SK-N-SH treated with all-trans-retinoic acid at 6 μM for 48 hours (cell line): ENCODE measurements at regions not wholly inside any gene's neighbourhood (a gene's known extent, or its start where the extent isn't known, plus 50 kb on each side); places are given as distances from the start of the nearest gene placed in this dataset.

Source experiments
- ATAC-seq: fragments of 200-7000 bp; cut with Tn5 transposase; 3 replicates; pipeline ENCODE4 v1.9.1; 2020; ENCODE audit warnings: mild to moderate bottlenecking, moderate library complexity
- BACH2 ChIP-seq: fragments of 250-450 bp; sonication (Bioruptor Pico); IDR thresholded peaks from 2 replicates; pipeline ENCODE4 v1.9.0; 2021; ENCODE audit warnings: mild to moderate bottlenecking, borderline replicate concordance
- CREB5 ChIP-seq: fragments of 250-450 bp; sonication (Bioruptor Pico); IDR thresholded peaks from 2 replicates; pipeline ENCODE4 v1.5.1; 2020; ENCODE audit warnings: low read depth, mild to moderate bottlenecking, moderate library complexity
- CSDC2 ChIP-seq: fragments of 250-450 bp; sonication (Bioruptor Pico); IDR thresholded peaks from 2 replicates; pipeline ENCODE4 v1.5.0; 2020; ENCODE audit warnings: mild to moderate bottlenecking, moderate library complexity
- GLIS3 ChIP-seq: fragments of 250-450 bp; sonication (Bioruptor Pico); IDR thresholded peaks from 2 replicates; pipeline ENCODE4 v1.5.0; 2020; ENCODE audit warnings: mild to moderate bottlenecking, moderate library complexity
- ISL1 ChIP-seq: fragments of 250-450 bp; sonication (Bioruptor Pico); IDR thresholded peaks from 2 replicates; pipeline ENCODE4 v2.1.2; 2022; ENCODE audit warnings: mild to moderate bottlenecking, moderate library complexity
- OSR1 ChIP-seq: fragments of 250-450 bp; sonication (Bioruptor Pico); IDR thresholded peaks from 2 replicates; pipeline ENCODE4 v1.8.0; 2022; ENCODE audit warnings: moderate library complexity, mild to moderate bottlenecking, inconsistent platforms
- PPARA ChIP-seq: fragments of 250-450 bp; sonication (Bioruptor Pico); IDR thresholded peaks from 2 replicates; pipeline ENCODE4 v1.5.0; 2020; ENCODE audit warnings: mild to moderate bottlenecking, borderline replicate concordance
- RARB ChIP-seq: fragments of 250-450 bp; sonication (Bioruptor Pico); IDR thresholded peaks from 2 replicates; pipeline ENCODE4 v1.8.0; 2021; ENCODE audit warnings: mild to moderate bottlenecking, moderate library complexity
- TCF4 ChIP-seq: fragments of 250-450 bp; sonication (Bioruptor Pico); IDR thresholded peaks from 2 replicates; pipeline ENCODE4 v1.8.0; 2021; ENCODE audit warnings: mild to moderate bottlenecking, moderate library complexity, borderline replicate concordance
- TOX ChIP-seq: fragments of 250-450 bp; sonication (Bioruptor Pico); IDR thresholded peaks from 2 replicates; pipeline ENCODE4 v1.8.0; 2021; ENCODE audit warnings: mild to moderate bottlenecking, moderate library complexity, borderline replicate concordance
- TSHZ2 ChIP-seq: fragments of 250-450 bp; sonication (Bioruptor Pico); IDR thresholded peaks from 2 replicates; pipeline ENCODE4 v1.5.0; 2020; ENCODE audit warnings: mild to moderate bottlenecking, moderate library complexity
- ZC3H10 ChIP-seq: fragments of 250-450 bp; sonication (Bioruptor Pico); IDR thresholded peaks from 2 replicates; pipeline ENCODE4 v1.5.1; 2021; ENCODE audit warnings: mild to moderate bottlenecking, moderate library complexity
- ZFP3 ChIP-seq: fragments of 250-450 bp; sonication (Bioruptor Pico); IDR thresholded peaks from 2 replicates; pipeline ENCODE4 v1.5.0; 2020; ENCODE audit warnings: mild to moderate bottlenecking, moderate library complexity
- ZFP30 ChIP-seq: fragments of 450-650 bp; formaldehyde crosslinking; IDR thresholded peaks from 2 replicates; pipeline ENCODE4 v1.5.0; 2022; ENCODE audit warnings: mild to moderate bottlenecking, moderate library complexity
- ZNF565 ChIP-seq: fragments of 450-650 bp; formaldehyde crosslinking; conservative IDR thresholded peaks from 2 replicates; pipeline ENCODE4 v1.5.0; 2020; ENCODE audit warnings: low read depth, mild to moderate bottlenecking, moderate library complexity
- ZNF70 ChIP-seq: fragments of 450-650 bp; formaldehyde crosslinking; IDR thresholded peaks from 2 replicates; pipeline ENCODE4 v1.5.0; 2020; ENCODE audit warnings: mild to moderate bottlenecking, moderate library complexity
- ZNF8 ChIP-seq: fragments of 450-650 bp; formaldehyde crosslinking; IDR thresholded peaks from 2 replicates; pipeline ENCODE4 v1.5.0; 2020; ENCODE audit warnings: mild to moderate bottlenecking, moderate library complexity
- TF ChIP-seq, protein P1 (sequence below): fragments of 250-450 bp; sonication (Bioruptor Pico); IDR thresholded peaks from 2 replicates; pipeline ENCODE4 v1.8.0; 2021; ENCODE audit warnings: low read depth, mild to moderate bottlenecking, moderate library complexity, borderline replicate concordance
- TF ChIP-seq, protein P2 (sequence below): fragments of 250-450 bp; sonication (Bioruptor Pico); IDR thresholded peaks from 2 replicates; pipeline ENCODE4 v1.8.0; 2020; ENCODE audit warnings: mild to moderate bottlenecking, moderate library complexity, borderline replicate concordance
- TF ChIP-seq, protein P3 (sequence below): fragments of 250-450 bp; sonication (Bioruptor Pico); IDR thresholded peaks from 2 replicates; pipeline ENCODE4 v1.5.1; 2021; ENCODE audit warnings: mild to moderate bottlenecking, moderate library complexity

DNA sequence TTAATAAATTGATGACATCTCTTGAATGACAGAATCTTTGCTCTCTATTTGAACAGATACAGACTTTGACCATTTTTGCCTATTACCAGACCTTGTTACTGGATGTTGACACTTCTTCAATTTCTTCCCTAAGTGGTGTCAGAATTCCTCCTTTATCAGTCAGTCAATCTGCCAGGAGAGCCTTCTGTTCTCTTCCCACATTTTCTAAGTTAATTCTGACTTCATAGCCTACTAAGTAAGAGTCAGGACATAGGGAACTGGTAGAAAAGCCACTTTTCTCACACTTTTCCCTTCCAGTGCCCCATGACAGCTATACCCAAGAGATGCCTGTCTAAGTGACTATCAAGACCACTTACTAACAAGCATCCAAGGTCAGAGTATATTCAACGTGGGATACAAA lies 1187.5 kb upstream of the NXPH2 start (continued):
- TF ChIP-seq, protein P1, sequence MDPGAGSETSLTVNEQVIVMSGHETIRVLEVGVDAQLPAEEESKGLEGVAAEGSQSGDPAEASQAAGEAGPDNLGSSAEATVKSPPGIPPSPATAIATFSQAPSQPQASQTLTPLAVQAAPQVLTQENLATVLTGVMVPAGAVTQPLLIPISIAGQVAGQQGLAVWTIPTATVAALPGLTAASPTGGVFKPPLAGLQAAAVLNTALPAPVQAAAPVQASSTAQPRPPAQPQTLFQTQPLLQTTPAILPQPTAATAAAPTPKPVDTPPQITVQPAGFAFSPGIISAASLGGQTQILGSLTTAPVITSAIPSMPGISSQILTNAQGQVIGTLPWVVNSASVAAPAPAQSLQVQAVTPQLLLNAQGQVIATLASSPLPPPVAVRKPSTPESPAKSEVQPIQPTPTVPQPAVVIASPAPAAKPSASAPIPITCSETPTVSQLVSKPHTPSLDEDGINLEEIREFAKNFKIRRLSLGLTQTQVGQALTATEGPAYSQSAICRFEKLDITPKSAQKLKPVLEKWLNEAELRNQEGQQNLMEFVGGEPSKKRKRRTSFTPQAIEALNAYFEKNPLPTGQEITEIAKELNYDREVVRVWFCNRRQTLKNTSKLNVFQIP (CRISPR knock-in tag) = no peak

GRCh38 chr2:139964721-139965440 lies 1184.7 kb upstream of the NXPH2 start:
- ATAC-seq = no peak
- no peak for TF ChIP-seq TSHZ2 (CRISPR knock-in tag)
- TF ChIP-seq ISL1 (CRISPR knock-in tag) = no peak
- no peak for TF ChIP-seq ZC3H10 (CRISPR knock-in tag)
- TF ChIP-seq TOX (CRISPR knock-in tag) = no peak
- no peak for TF ChIP-seq ZNF565 (CRISPR knock-in tag)
- TF ChIP-seq GLIS3 (CRISPR knock-in tag) = no peak
- TF ChIP-seq CSDC2 (CRISPR knock-in tag) = no peak
- TF ChIP-seq, protein P2, sequence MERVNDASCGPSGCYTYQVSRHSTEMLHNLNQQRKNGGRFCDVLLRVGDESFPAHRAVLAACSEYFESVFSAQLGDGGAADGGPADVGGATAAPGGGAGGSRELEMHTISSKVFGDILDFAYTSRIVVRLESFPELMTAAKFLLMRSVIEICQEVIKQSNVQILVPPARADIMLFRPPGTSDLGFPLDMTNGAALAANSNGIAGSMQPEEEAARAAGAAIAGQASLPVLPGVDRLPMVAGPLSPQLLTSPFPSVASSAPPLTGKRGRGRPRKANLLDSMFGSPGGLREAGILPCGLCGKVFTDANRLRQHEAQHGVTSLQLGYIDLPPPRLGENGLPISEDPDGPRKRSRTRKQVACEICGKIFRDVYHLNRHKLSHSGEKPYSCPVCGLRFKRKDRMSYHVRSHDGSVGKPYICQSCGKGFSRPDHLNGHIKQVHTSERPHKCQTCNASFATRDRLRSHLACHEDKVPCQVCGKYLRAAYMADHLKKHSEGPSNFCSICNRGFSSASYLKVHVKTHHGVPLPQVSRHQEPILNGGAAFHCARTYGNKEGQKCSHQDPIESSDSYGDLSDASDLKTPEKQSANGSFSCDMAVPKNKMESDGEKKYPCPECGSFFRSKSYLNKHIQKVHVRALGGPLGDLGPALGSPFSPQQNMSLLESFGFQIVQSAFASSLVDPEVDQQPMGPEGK (CRISPR knock-in tag) = no peak
- no peak for TF ChIP-seq CREB5 (CRISPR knock-in tag)
- TF ChIP-seq, protein P3, sequence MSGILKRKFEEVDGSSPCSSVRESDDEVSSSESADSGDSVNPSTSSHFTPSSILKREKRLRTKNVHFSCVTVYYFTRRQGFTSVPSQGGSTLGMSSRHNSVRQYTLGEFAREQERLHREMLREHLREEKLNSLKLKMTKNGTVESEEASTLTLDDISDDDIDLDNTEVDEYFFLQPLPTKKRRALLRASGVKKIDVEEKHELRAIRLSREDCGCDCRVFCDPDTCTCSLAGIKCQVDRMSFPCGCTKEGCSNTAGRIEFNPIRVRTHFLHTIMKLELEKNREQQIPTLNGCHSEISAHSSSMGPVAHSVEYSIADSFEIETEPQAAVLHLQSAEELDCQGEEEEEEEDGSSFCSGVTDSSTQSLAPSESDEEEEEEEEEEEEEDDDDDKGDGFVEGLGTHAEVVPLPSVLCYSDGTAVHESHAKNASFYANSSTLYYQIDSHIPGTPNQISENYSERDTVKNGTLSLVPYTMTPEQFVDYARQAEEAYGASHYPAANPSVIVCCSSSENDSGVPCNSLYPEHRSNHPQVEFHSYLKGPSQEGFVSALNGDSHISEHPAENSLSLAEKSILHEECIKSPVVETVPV (CRISPR knock-in tag) = no peak
- TF ChIP-seq RARB (CRISPR knock-in tag) = no peak
- no peak for TF ChIP-seq BACH2 (CRISPR knock-in tag)
- no peak for TF ChIP-seq ZFP3 (CRISPR knock-in tag)
- TF ChIP-seq ZNF70 (CRISPR knock-in tag) = no peak
- no peak for TF ChIP-seq TCF4 (CRISPR knock-in tag)
- TF ChIP-seq ZFP30 (CRISPR knock-in tag) = no peak
- no peak for TF ChIP-seq ZNF8
- no peak for TF ChIP-seq OSR1 (CRISPR knock-in tag)
- TF ChIP-seq PPARA (CRISPR knock-in tag) = no peak
- TF ChIP-seq, protein P1 (CRISPR knock-in tag) = no peak
